PC-9 (cell line): ENCODE measurements at regions not wholly inside any gene's neighbourhood (a gene's known extent, or its start where the extent isn't known, plus 50 kb on each side); places are given as distances from the start of the nearest gene placed in this dataset.

Experiments used
- EZH2 ChIP-seq: fragments of 200-600 bp; sonication (generic); IDR thresholded peaks from 2 replicates; pipeline ENCODE4 v1.8.0; 2017; ENCODE audit warnings: antibody characterized with exemption, low read depth
- TF ChIP-seq, protein P1 (sequence below): fragments of 200-600 bp; sonication (generic); conservative IDR thresholded peaks from 2 replicates; pipeline ENCODE4 v1.6.1; 2017; ENCODE audit warnings: mixed run types, antibody characterized with exemption, mild to moderate bottlenecking, moderate library complexity

- TF ChIP-seq, protein P1, sequence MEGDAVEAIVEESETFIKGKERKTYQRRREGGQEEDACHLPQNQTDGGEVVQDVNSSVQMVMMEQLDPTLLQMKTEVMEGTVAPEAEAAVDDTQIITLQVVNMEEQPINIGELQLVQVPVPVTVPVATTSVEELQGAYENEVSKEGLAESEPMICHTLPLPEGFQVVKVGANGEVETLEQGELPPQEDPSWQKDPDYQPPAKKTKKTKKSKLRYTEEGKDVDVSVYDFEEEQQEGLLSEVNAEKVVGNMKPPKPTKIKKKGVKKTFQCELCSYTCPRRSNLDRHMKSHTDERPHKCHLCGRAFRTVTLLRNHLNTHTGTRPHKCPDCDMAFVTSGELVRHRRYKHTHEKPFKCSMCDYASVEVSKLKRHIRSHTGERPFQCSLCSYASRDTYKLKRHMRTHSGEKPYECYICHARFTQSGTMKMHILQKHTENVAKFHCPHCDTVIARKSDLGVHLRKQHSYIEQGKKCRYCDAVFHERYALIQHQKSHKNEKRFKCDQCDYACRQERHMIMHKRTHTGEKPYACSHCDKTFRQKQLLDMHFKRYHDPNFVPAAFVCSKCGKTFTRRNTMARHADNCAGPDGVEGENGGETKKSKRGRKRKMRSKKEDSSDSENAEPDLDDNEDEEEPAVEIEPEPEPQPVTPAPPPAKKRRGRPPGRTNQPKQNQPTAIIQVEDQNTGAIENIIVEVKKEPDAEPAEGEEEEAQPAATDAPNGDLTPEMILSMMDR = no peak
- no peak for TF ChIP-seq EZH2
These were observed 381.8 kb downstream of the SOX9 start for GRCh38 chr17:72502371-72503341.
